ENCODE measurements at regions not wholly inside any gene's neighbourhood (a gene's known extent, or its start where the extent isn't known, plus 50 kb on each side); places are given as distances from the start of the nearest gene placed in this dataset.

- Histone ChIP-seq H2BK20ac (ENCODE audit: low read length) (no peak overlapping the region), H2BK5ac (ENCODE audit: low read depth, low read length) (no peak overlapping the region), H4K5ac (ENCODE audit: insufficient read length, low read depth, low read length) (no peak overlapping the region), H3K79me1 (ENCODE audit: low read depth, low read length) (no peaks in the 10 kb centered on the region), H2AFZ (ENCODE audit: low read length) (no peak overlapping the region), H3K56ac (replicated peaks; ENCODE audit: insufficient read length, low read depth, low read length) (no peak overlapping the region), H2BK15ac (ENCODE audit: low read length) (no peak overlapping the region), H3K79me2 (ENCODE audit: control insufficient read depth in 1 of 2, insufficient read depth in 2 of 2, low read length in 2 of 2) (no peaks in the 10 kb centered on the region), H3K9ac (replicated peaks in 1 of 4; ENCODE audit: extremely low read depth in 1 of 4, low read depth in 3 of 4, low read length in 3 of 4) (no peak overlapping the region), H3K9me3 (ENCODE audit: insufficient read depth in 2 of 2, low read depth in 1 of 2, low read length in 1 of 2) (no peaks in the 10 kb centered on the region), H2AK5ac (ENCODE audit: low read depth, low read length) (no peak overlapping the region), H3K23me2 (ENCODE audit: low read depth, low read length) (no peaks in the 10 kb centered on the region), H3K27me3 (replicated peaks in 1 of 4; ENCODE audit: control insufficient read depth in 3 of 4, extremely low read depth in 1 of 4, insufficient read depth in 3 of 4, low read length in 3 of 4) (no peaks in the 10 kb centered on the region), H2BK120ac (replicated peaks; ENCODE audit: low read depth, low read length) (no peak overlapping the region), H3K4me3 (ENCODE audit: extremely low read depth in 1 of 4, insufficient read depth in 2 of 4, low read depth in 3 of 4, low read length in 4 of 4) (no peak overlapping the region), H3K23ac (ENCODE audit: insufficient read length) (no peak overlapping the region), H4K8ac (ENCODE audit: extremely low read depth, insufficient read depth, low read length) (no peak overlapping the region; the same call in 1 of the 2 replicates), H3K14ac (ENCODE audit: insufficient read length) (no peak overlapping the region), H4K20me1 (replicated peaks in 1 of 2; ENCODE audit: control insufficient read depth in 1 of 2, insufficient read depth in 2 of 2, low read length in 2 of 2) (no peaks in the 10 kb centered on the region), H3K27ac (ENCODE audit: low read depth, low read length) (no peak overlapping the region), H4K91ac (replicated peaks; ENCODE audit: insufficient read length, low read length) (no peak overlapping the region), H3K4me1 (replicated peaks in 1 of 4; ENCODE audit: control insufficient read depth in 3 of 4, insufficient read depth in 4 of 4, low read length in 3 of 4) (no peaks in the 10 kb centered on the region), H3K18ac (ENCODE audit: extremely low read depth, low read length) (no peak overlapping the region), H3K4ac (replicated peaks; ENCODE audit: insufficient read length, low read depth, low read length) (no peak overlapping the region), H3K36me3 (ENCODE audit: control insufficient read depth in 2 of 4, insufficient read depth in 4 of 4, low read length in 3 of 4) (no peaks in the 10 kb centered on the region), H2BK12ac (ENCODE audit: low read depth, low read length) (no peak overlapping the region), H3K4me2 (ENCODE audit: insufficient read depth in 1 of 2, low read depth in 2 of 2, low read length in 2 of 2) (no peak overlapping the region)
- 93% methylated on average over 3 of the region's 3 CpGs; no CpG with 5 or more reads in 1 of the 2 experiments for WGBS, 2 experiments (ENCODE audit: extremely low coverage in 1 of 2, insufficient coverage in 1 of 2, insufficient read length in 1 of 2, insufficient replicate concordance in 2 of 2, low coverage in 1 of 2, low lambda C conversion rate in 2 of 2, missing lambda C conversion rate in 1 of 2)
- TF ChIP-seq SIRT6 (IDR thresholded peaks at IDR 0.05; ENCODE audit: low read length) (no peak), CBX8 (IDR thresholded peaks at IDR 0.05; ENCODE audit: borderline replicate concordance, low read depth, low read length) (no peak), KDM4A (IDR thresholded peaks at IDR 0.05; ENCODE audit: low read depth, low read length, severe bottlenecking) (no peak), SIX5 (IDR thresholded peaks at IDR 0.05; ENCODE audit: low read depth, low read length) (no peak), KDM5A (IDR thresholded peaks at IDR 0.05; ENCODE audit: low read length) (no peak), GTF2F1 (IDR thresholded peaks at IDR 0.05; ENCODE audit: borderline replicate concordance, low read depth, low read length) (no peak)
- TF ChIP-seq, protein P1, sequence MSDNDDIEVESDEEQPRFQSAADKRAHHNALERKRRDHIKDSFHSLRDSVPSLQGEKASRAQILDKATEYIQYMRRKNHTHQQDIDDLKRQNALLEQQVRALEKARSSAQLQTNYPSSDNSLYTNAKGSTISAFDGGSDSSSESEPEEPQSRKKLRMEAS (IDR thresholded peaks at IDR 0.05): no peak
- POLR2A ChIA-PET (ENCODE audit: partially characterized antibody): no interaction called here
- FAIRE-seq (no peak), DNase-seq (ENCODE audit: low read depth in 1 of 2, low spot score in 2 of 2) (no peak)
- CTCF ChIA-PET (ENCODE audit: partially characterized antibody): interaction anchor here (1.0 kb wide), 1 partner anchor 239 kb away, joined by 3 read pairs; no protein-coding TSS in a partner anchor
Measured at GRCh38 chr5:133705331-133705730, 93.0 kb upstream of the FSTL4 start.
